ENCODE measurements at regions not wholly inside any gene's neighbourhood (a gene's known extent, or its start where the extent isn't known, plus 50 kb on each side); places are given as distances from the start of the nearest gene placed in this dataset.

- Histone ChIP-seq H3K4me3 (replicated peaks in 1 of 2; ENCODE audit: low read depth in 1 of 2, low read length in 2 of 2) (no peak overlapping the region), H3K27me3 (ENCODE audit: insufficient read depth, low read length) (peaks cover 52% of the 10 kb centered on the region; the same call in 1 of the 2 replicates), H3K9me3 (ENCODE audit: control insufficient read depth in 1 of 2, insufficient read depth in 1 of 2, low read depth in 1 of 2, low read length in 2 of 2) (no peaks in the 10 kb centered on the region), H2AFZ (ENCODE audit: low read depth, low read length, poor library complexity, severe bottlenecking) (no peak overlapping the region), H4K20me1 (ENCODE audit: insufficient read depth) (no peaks in the 10 kb centered on the region), H3K79me2 (ENCODE audit: insufficient read depth, low read length) (no peaks in the 10 kb centered on the region), H3K27ac (ENCODE audit: low read depth, low read length) (no peak overlapping the region), H3K36me3 (ENCODE audit: control insufficient read depth in 1 of 2, insufficient read depth in 2 of 2, low read length in 2 of 2) (no peaks in the 10 kb centered on the region), H3K4me2 (ENCODE audit: low read length) (no peak overlapping the region), H3K9me2 (ENCODE audit: insufficient read depth) (no peaks in the 10 kb centered on the region), H3K4me1 (ENCODE audit: control insufficient read depth in 1 of 2, insufficient read depth in 2 of 2, low read length in 2 of 2) (no peaks in the 10 kb centered on the region), H3K9ac (ENCODE audit: low read length) (no peak overlapping the region)
- no TSS peak for BruUV-seq (replicated peaks)
- TF ChIP-seq ZFX (IDR thresholded peaks at IDR 0.05) = no peak
- TF ChIP-seq TCF7L2 (IDR thresholded peaks at IDR 0.05; ENCODE audit: borderline replicate concordance, extremely low read depth, insufficient read depth, insufficient read length) = no peak
- no peak for TF ChIP-seq EZH2 (IDR thresholded peaks at IDR 0.05)
- no peak for TF ChIP-seq SP1 (IDR thresholded peaks at IDR 0.05; ENCODE audit: low read depth)
- no peak for TF ChIP-seq FOSL1 (IDR thresholded peaks at IDR 0.05; ENCODE audit: low read depth)
- no peak for TF ChIP-seq ZNF274 (IDR thresholded peaks at IDR 0.05; ENCODE audit: low read depth, low read length)
- no peak for TF ChIP-seq JUND (IDR thresholded peaks at IDR 0.05)
- no peak for TF ChIP-seq MAX (IDR thresholded peaks at IDR 0.05)
- no peak for TF ChIP-seq CBX3 (IDR thresholded peaks at IDR 0.05; ENCODE audit: low read depth)
- TF ChIP-seq EZH2phosphoT487 (IDR thresholded peaks at IDR 0.05; ENCODE audit: borderline replicate concordance) = no peak
- no peak for TF ChIP-seq ATF3 (IDR thresholded peaks at IDR 0.05)
- TF ChIP-seq SIN3A (IDR thresholded peaks at IDR 0.05; ENCODE audit: low read depth) = no peak
- TF ChIP-seq POLR2AphosphoS5 (IDR thresholded peaks at IDR 0.05; ENCODE audit: low read depth, low read length) = no peak
- no peak for TF ChIP-seq RAD21 (IDR thresholded peaks at IDR 0.05; ENCODE audit: low read depth)
- no peak for TF ChIP-seq REST (IDR thresholded peaks at IDR 0.05; ENCODE audit: low read depth)
- TF ChIP-seq EGR1 (IDR thresholded peaks at IDR 0.05; ENCODE audit: low read depth) = no peak
- no peak for TF ChIP-seq CTCF (IDR thresholded peaks at IDR 0.05 in 2 of 3, conservative IDR thresholded peaks at IDR 0.05 in 1 of 3; ENCODE audit: borderline replicate concordance in 1 of 3, insufficient read depth in 1 of 3, low read depth in 2 of 3, low read length in 2 of 3)
- TF ChIP-seq POLR2A (IDR thresholded peaks at IDR 0.05; ENCODE audit: borderline replicate concordance, extremely low read depth, insufficient read depth, insufficient read length) = no peak
- no peak for TF ChIP-seq ZBTB33 (IDR thresholded peaks at IDR 0.05; ENCODE audit: extremely low read depth, insufficient replicate concordance, low read length)
- no peak for TF ChIP-seq ELF1 (IDR thresholded peaks at IDR 0.05; ENCODE audit: borderline replicate concordance, low read depth)
- ChIA-PET POLR2A (no interaction called here), CTCF (interaction anchor here (0.7 kb wide), 1 partner anchor 16 kb away, joined by 3 read pairs; no protein-coding TSS in a partner anchor), RAD21 (ENCODE audit: low non-redundant PET in 1 of 2, low total read pairs in 2 of 2, uncharacterized antibody in 2 of 2, unreplicated experiment in 2 of 2) (no interaction called here)
- ATAC-seq (no peak), DNase-seq (ENCODE audit: low read depth, low spot score) (no peak)
- intact Hi-C loops (cut with micrococcal nuclease) = no loop called here
Observed at GRCh38 chr9:126113756-126114408, 212.7 kb upstream of the MVB12B start.

All from HCT116 (cell line).